ENCODE measurements at regions not wholly inside any gene's neighbourhood (a gene's known extent, or its start where the extent isn't known, plus 50 kb on each side); places are given as distances from the start of the nearest gene placed in this dataset.

DNA sequence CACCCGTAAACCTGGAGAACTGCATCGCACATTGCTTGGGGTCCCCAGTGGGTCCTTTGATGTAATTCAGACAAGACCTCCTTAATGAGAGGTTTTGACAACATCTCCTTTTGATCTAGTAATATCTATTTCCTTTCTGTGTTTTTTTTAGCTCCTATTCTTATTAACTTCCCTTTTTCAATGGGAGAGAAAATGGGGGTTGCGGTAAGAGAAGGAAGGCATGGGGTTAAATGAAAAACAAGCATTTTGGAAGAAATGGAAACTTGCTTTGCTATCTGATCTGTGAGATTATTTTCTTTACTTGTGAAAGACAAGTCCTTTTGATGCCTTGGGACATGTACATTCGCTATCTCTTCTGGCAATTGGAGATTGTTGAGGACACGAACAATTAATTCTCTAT is 418.6 kb upstream of the MAN1A1 start:
- no peak overlapping the region for H2BK120ac ChIP-seq (ENCODE audit: low read depth, low read length, poor library complexity, severe bottlenecking)
- H2BK5ac ChIP-seq (ENCODE audit: insufficient read length, low read length): no peak overlapping the region
- no peak overlapping the region for H4K91ac ChIP-seq (ENCODE audit: insufficient read length, low read depth, low read length)
- no peaks in the 10 kb centered on the region for H3K79me1 ChIP-seq (ENCODE audit: insufficient read depth, low read depth, low read length, poor library complexity, severe bottlenecking)
- DNase-seq: no peak
- no peak overlapping the region for H2AFZ ChIP-seq (ENCODE audit: low read length)
- Mint-ChIP-seq H3K4me3 (no peak overlapping the region), H3K9me3 (peaks cover 9 to 14% of the 10 kb centered on the region in 2 experiments; a peak in 4 of 5 replicates), H3K36me3 (ENCODE audit: insufficient read depth in 1 of 3, low read depth in 3 of 3) (peaks cover 2 to 20% (median 4%) of the 10 kb centered on the region in 3 experiments; a peak in 4 of 7 replicates), H3K27ac (no peak overlapping the region), H3K4me1 (peaks cover 7 to 8% of the 10 kb centered on the region in 2 experiments; a peak in 2 of 4 replicates), H3K27me3 (ENCODE audit: low read depth) (no peaks in the 10 kb centered on the region)
- no peak overlapping the region for H3K23ac ChIP-seq (ENCODE audit: insufficient read length, low read depth, low read length)
- no peak overlapping the region for H3K4me2 ChIP-seq (ENCODE audit: insufficient read depth, insufficient read length, low read length)
- no peak overlapping the region for H3T11ph ChIP-seq (ENCODE audit: low read length)
- no peak overlapping the region for H3K18ac ChIP-seq (ENCODE audit: insufficient read length, low read depth, low read length)
- H2BK12ac ChIP-seq (ENCODE audit: insufficient read length, low read depth, low read length): no peak overlapping the region
- no peaks in the 10 kb centered on the region for H4K20me1 ChIP-seq (ENCODE audit: control insufficient read depth, insufficient read depth, insufficient read length)
- H3K27me3 ChIP-seq (ENCODE audit: insufficient read depth, low read length): no peaks in the 10 kb centered on the region
- H3K4me1 ChIP-seq (ENCODE audit: insufficient read depth, low read length): no peaks in the 10 kb centered on the region
- no peak overlapping the region for H3K9ac ChIP-seq (ENCODE audit: extremely low read depth, insufficient read length, low read length)
- no peak overlapping the region for H3K56ac ChIP-seq (ENCODE audit: insufficient read length, low read depth, low read length)
- H3K9me3 ChIP-seq (ENCODE audit: control insufficient read depth, low read depth, low read length): peaks cover 5% of the 10 kb centered on the region
- no peak overlapping the region for H3K14ac ChIP-seq (ENCODE audit: insufficient read depth, low read length)
- no peak overlapping the region for H3K4ac ChIP-seq (ENCODE audit: low read depth, low read length)
- no peak overlapping the region for H3K27ac ChIP-seq (ENCODE audit: insufficient read length, low read depth, low read length)
- H2AK5ac ChIP-seq (ENCODE audit: insufficient read length, low read length): no peak overlapping the region
- H3K23me2 ChIP-seq (ENCODE audit: insufficient read length, low read depth, low read length, poor library complexity, severe bottlenecking): no peaks in the 10 kb centered on the region
- TF ChIP-seq CTCF (conservative IDR thresholded peaks at IDR 0.05): no peak
- no peak overlapping the region for H4K8ac ChIP-seq (replicated peaks; ENCODE audit: insufficient read length, low read depth, low read length)
- WGBS (ENCODE audit: extremely low coverage, insufficient read length, low lambda C conversion rate): no CpG with 5 or more reads among the region's 5 CpGs
- no peak overlapping the region for H2BK20ac ChIP-seq (ENCODE audit: low read depth, low read length, poor library complexity, severe bottlenecking)
- H4K5ac ChIP-seq (ENCODE audit: insufficient read length, low read depth, low read length): no peak overlapping the region
- H3K79me2 ChIP-seq (ENCODE audit: insufficient read depth, low read length): no peaks in the 10 kb centered on the region
- no peak overlapping the region for H2BK15ac ChIP-seq (ENCODE audit: low read depth, low read length)

Data from H9 (cell line).